HG03108 (cell line): ENCODE measurements at regions not wholly inside any gene's neighbourhood (a gene's known extent, or its start where the extent isn't known, plus 50 kb on each side); places are given as distances from the start of the nearest gene placed in this dataset.
"Not testable (repeated sequence)": the region's sequence is repeated elsewhere in the genome, so short reads cannot be mapped to it uniquely, and the experiment has no call there.

Experiments
- ATAC-seq: cut with Tn5 transposase; IDR thresholded peaks from one replicate; pipeline ENCODE4 v1.9.1; 2021; ENCODE audit warnings: moderate library complexity; ENCODE audit not compliant: unreplicated experiment

DNA sequence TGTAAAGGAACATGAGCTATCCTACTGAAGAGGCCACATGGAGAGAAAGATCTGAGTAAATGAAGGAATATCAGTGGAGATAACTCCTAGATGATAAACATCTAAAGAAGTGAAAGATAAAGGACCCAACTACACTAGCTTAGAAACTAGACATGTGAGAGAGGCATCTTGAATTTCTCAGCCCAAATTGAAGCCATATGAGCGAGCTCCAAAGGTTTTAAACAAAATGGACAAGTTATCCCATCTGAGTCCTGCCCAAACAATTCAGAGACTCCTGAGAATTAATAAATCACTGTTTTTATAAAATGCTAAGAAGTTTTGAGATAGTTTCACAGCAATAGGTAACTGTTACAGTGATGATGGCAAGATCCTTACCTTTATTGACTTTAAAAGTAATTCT is 438.9 kb downstream of the NAV3 start:
- ATAC-seq, result no peak

DNA sequence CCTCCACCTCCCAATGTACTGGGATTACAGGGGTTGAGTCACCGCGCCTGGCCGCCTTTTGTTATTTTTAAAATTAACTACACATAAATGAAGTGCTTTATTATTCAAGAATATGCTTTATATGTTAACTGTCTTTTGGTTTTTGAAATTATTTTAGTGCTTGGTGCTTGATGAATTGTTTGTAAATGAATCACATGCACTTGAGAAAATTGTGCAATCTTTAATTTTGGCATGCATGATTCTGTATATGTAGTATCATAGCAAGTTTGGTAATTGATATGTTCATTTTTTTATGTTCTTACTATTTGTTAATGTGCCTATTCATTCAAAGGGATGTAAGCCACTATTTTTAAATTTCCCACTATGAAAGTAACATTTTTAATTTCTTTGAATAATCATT is 440.9 kb downstream of the NAV3 start:
- no peak for ATAC-seq

DNA sequence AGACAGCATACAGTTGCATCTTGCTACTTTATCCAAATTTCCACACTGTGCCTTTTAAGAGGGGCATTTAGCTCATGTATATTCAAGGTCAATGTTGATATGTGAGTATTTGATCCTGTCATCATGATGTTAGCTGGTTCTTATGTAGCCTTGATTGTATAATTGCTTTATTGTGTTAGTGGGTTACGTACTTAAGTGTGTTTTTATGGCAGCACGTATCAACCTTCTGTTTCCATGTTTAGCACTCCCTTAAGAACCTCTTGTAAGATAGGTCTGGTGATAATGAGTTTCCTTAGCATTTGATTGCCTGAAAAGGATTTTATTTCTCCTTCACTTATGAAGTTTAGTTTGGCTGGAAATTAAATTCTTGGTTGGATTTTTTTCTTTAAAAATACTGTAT is 445.2 kb downstream of the NAV3 start:
- ATAC-seq, result no peak

DNA sequence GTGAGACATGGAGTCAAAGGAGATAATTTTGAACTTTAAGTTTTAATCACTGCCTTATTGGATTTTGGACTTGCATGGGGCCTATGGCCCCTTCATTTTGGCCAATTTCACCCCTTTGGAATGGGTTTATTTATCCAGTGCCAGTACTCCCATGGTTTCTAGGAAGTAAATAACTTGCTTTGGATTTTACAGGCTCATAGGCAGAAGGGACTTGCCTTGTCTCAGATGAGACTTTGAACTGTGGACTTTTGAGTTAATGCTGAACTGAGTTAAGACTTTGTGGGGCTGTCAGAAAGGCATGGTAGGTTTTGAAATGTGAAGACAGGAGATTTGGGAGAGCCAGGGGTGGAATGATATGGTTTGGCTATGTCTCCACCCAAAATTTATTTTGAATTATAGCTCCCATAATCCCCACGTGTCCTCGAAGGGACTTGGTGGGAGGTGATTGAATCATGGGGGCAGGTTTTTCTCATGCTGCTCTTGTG is 448.1 kb downstream of the NAV3 start:
- no peak for ATAC-seq

- no peak for ATAC-seq
These were observed 448.9 kb downstream of the NAV3 start for GRCh38 chr12:78279567-78279966.

GRCh38 chr12:78281102-78281501 is 450.4 kb downstream of the NAV3 start:
- ATAC-seq, result not testable (repeated sequence)

DNA sequence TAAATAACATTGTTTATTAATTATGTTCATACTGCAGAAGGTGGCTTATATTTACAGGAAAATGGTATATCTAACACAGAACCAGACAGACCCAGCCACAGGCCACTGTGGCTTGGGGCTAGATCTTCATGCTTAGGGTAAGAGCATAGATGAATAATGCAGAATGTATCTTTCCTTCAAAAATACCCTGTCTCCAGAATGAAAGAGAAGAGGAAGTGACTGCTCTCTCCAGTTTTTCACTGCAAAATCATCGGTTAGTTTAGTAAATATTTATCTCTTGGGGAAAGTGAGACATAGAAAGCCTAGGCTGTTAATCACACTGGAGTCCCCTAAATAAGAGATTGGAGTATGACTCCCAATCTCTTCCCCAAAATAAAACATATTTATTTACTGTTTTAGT is 453.7 kb downstream of the NAV3 start:
- ATAC-seq, result no peak

DNA sequence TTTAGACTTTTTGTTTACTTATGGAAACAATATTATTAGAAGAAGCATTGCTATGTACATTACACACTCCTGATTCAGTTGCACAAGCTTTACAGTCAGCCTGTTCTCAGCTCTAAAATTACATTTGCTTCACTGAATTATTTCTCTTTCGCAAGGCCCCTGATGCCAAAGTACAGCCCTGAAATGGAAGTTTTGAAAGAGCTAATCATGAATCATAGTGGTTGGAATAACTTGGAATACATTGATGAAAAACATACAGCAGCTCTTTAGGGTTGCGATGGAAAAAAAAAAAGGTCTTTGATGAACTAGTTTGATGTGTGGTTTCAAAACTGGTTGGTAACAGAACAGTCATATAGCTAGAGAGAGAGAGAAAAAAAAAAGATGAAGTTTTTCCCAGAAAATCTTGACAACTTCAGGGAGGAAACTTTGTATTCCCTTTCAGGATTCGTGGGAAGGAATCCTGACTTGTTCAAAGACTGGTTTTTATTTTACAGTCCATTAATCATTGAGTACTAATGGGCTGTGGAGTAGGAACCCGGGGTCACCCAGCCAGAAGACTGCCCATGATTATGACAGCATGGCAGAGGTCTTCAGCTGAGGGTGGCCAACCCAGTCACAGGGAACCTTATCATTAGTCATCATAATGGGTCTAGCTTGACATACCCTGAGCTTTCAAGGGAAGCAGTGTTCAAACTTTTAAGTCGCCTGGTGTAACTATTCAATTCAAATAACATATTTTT is 460.1 kb downstream of the NAV3 start:
- no peak for ATAC-seq

GRCh38 chr12:78293059-78293686 is 462.5 kb downstream of the NAV3 start:
- no peak for ATAC-seq

DNA sequence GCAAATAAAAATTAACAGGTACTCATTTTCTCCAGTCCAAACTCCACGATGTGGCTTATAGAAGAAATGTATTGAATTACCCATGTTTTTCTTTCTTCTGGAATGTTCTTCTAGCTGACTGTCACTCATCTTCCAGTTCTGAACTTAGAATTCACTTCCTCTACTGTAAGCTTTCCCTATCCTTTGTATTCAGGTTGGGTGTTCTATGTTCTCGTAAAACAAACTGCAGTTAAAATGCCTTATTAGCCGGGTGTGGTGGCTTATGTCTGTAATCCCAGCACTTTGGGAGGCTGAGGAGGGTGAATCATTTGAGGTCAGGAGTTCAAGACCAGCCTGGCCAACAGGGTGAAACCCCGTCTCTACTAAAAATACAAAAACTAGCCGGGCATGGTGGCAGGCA is 470.6 kb downstream of the NAV3 start:
- not testable (repeated sequence) for ATAC-seq

GRCh38 chr12:78305808-78306207 is 475.1 kb downstream of the NAV3 start:
- ATAC-seq, result no peak

DNA sequence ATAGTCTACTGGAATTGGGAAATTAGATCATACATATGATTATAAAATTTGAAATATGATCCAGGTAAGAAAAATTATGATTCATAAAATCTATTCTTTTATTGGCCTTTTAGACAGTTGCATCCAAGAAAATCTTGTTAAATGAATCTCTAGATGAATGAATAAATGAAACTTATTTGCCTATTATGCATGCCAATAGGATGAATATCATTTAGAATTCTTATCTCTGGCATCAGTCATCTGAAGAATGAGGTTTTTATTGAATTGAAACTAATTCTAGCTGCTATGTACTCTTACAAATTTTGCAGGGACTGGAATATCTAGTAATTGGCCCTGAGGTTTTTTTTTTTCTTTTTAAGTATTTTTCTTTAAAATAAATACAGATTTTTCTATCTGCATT is 475.5 kb downstream of the NAV3 start:
- no peak for ATAC-seq

DNA sequence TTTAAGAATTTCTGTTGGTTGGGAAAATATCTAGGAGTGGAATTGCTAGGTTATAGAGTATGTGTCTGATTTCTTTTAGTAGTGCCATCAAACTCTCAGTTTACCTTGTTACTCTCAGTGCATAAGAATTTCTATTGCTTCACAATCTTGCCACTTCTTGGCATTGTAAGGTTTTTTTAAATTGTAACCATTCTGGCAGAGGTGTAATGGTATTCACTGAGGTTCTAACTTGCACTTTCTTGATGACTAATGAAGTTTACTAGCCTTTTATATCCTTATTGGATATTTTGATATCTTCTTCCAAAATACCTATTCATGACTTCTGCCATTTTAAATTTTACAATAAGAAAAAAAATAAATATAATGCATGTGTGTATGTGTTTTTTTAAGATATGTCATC is 478.0 kb downstream of the NAV3 start:
- no peak for ATAC-seq

GRCh38 chr12:78315028-78315427 is 484.3 kb downstream of the NAV3 start:
- no peak for ATAC-seq

- ATAC-seq, result no peak
These were observed 485.4 kb downstream of the NAV3 start for GRCh38 chr12:78316136-78316535.

GRCh38 chr12:78316631-78317468 is 486.2 kb downstream of the NAV3 start:
- ATAC-seq, result no peak

DNA sequence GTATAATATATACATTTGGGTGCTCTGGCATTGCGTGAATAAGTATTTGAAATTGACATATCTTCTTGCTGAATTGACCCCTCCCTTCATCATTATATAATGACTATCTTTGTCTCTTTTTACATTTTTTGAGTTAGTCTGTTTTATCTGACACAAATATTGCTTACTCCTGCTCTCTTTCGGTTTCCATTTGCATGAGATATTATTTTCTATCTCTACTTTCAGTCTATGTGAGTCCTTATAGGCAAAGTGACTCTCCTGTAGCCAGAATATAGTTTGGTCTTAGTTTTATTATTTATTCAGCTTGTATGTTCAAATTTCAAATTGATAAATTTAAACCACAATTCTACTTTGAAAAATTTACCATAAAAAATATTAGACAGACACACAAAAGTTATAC is 491.0 kb downstream of the NAV3 start:
- ATAC-seq, result no peak

DNA sequence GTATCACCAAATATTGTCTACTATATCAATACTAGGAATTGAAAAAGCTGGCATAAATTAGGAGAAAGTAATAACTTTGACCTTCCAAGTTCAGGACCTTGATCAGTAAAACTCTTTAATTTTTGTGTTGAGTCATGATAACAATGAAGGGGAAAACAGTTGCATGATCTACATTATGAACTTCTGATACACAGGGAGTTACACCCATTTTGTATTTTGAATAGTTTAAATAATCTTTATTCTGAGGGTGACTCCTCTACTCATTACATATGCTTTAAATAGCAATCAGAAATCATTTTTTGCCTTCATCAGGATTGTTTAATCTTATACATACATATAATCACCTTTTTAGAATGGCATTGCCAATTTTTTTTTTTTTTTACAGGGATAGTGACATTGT is 492.5 kb downstream of the NAV3 start:
- no peak for ATAC-seq

DNA sequence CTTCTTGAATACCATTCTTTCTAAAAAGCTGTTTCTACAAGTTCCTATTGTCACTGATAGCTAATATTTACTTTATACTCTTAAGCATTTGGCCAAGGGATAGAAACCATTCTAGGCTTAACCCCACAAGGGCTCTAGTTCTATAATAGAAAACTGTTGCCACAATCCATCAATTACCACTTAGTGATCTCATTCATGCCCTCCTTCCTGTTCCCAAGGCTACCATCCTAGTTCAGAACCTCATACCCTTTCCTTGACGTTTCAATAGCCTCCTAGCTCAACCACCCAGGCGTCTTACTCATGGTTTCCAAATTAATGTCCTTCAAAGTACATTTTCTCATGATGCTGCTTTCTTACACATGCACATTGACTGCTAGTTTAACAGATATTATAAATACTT is 493.5 kb downstream of the NAV3 start:
- ATAC-seq, result no peak

GRCh38 chr12:78328524-78328923 is 497.8 kb downstream of the NAV3 start:
- no peak for ATAC-seq

- ATAC-seq, result no peak
These were observed 499.4 kb downstream of the NAV3 start for GRCh38 chr12:78330131-78330530.

DNA sequence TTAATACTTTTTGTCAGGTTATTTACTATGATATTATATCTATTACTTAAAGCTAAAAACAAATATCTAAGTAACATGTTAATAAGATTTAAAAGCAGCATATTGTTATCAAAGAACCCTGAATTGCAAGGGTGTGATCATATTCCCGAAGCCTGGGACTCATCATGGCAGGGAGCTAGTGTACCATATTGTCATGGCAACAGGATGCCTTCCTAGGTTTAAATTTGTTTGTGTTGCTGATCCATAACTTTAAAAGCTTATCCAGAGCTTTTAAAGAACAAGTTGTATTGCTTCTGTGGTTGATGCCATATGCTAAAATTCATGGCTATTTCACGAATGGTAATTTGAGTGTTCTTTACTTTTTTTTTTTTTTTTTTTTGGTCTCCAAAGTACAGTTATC is 500.5 kb downstream of the NAV3 start:
- ATAC-seq, result no peak
